K562 (cell line): ENCODE measurements at regions not wholly inside any gene's neighbourhood (a gene's known extent, or its start where the extent isn't known, plus 50 kb on each side); places are given as distances from the start of the nearest gene placed in this dataset.

ENCODE experiments used
- CTCF ChIP-seq, 3 experiments: IDR thresholded peaks in 2 of 3; conservative IDR thresholded peaks in 1 of 3; 2 replicates each; pipeline ENCODE4 v1.5.1; 2011 to 2012; ENCODE audit warnings: low read length in 3 of 3, mild to moderate bottlenecking in 3 of 3, control low read depth in 2 of 3, improper control_type of control experiment in 1 of 3, inconsistent platforms in 1 of 3, low read depth in 1 of 3, mixed read lengths in 1 of 3, moderate library complexity in 1 of 3; ENCODE audit not compliant: insufficient read depth in 2 of 3
- EZH2 ChIP-seq: IDR thresholded peaks from 2 replicates; pipeline ENCODE4 v1.6.1; 2012; ENCODE audit warnings: low read depth, mild to moderate bottlenecking, inconsistent platforms, low read length, borderline replicate concordance
- FOSL1 ChIP-seq: fragments of 200-800 bp; sonication (Bioruptor generic); conservative IDR thresholded peaks from 2 replicates; pipeline ENCODE4 v1.6.1; 2016; ENCODE audit warnings: missing genetic modification characterization, missing compliant biosample characterization
- HMGXB4 ChIP-seq: sonication (generic); formaldehyde crosslinking; IDR thresholded peaks from 2 replicates; pipeline ENCODE4 v1.8.1; 2023; ENCODE audit warnings: mild to moderate bottlenecking, missing genetic modification reagents
- MAFG ChIP-seq: fragments of 450-650 bp; conservative IDR thresholded peaks from 2 replicates; pipeline ENCODE4 v1.6.1; 2016; ENCODE audit warnings: missing genetic modification characterization, missing compliant biosample characterization
- NFIC ChIP-seq: fragments of 450-650 bp; IDR thresholded peaks from 2 replicates; pipeline ENCODE4 v1.6.1; 2017; ENCODE audit warnings: mild to moderate bottlenecking, inconsistent platforms
- NR2F6 ChIP-seq: fragments of 450-650 bp; formaldehyde crosslinking; IDR thresholded peaks from 2 replicates; pipeline ENCODE4 v1.4.0; 2020; ENCODE audit warnings: mild to moderate bottlenecking
- POLR2A ChIP-seq: fragments of 450-650 bp; conservative IDR thresholded peaks from 2 replicates; pipeline ENCODE4 v1.6.1; 2016
- PPARD ChIP-seq: fragments of 250-450 bp; sonication (Bioruptor Pico); IDR thresholded peaks from 2 replicates; pipeline ENCODE4 v1.8.0; 2022; ENCODE audit warnings: inconsistent platforms, mild to moderate bottlenecking, moderate library complexity
- THRAP3 ChIP-seq: fragments of 450-650 bp; IDR thresholded peaks from 2 replicates; pipeline ENCODE4 v1.6.1; 2016; ENCODE audit warnings: mild to moderate bottlenecking, inconsistent platforms, borderline replicate concordance
- ZNF586 ChIP-seq: fragments of 450-650 bp; formaldehyde crosslinking; conservative IDR thresholded peaks from 2 replicates; pipeline ENCODE4 v1.4.0; 2020; ENCODE audit warnings: mild to moderate bottlenecking, moderate library complexity

GRCh38 chr21:41664881-41665765, 101.7 kb downstream of the RIPK4 start:
- TF ChIP-seq EZH2 (no peak), POLR2A (no peak), ZNF586 (CRISPR knock-in tag) (no peak), NFIC (no peak), HMGXB4 (CRISPR knock-in tag) (no peak), THRAP3 (no peak), MAFG (tag) (no peak), FOSL1 (no peak), CTCF (IDR thresholded peaks at IDR 0.05 in 2 of 3, conservative IDR thresholded peaks at IDR 0.05 in 1 of 3; ENCODE audit: insufficient read depth in 2 of 3, low read depth in 1 of 3, low read length in 3 of 3) (no peak), PPARD (CRISPR knock-in tag) (no peak), NR2F6 (CRISPR knock-in tag) (no peak)
